ENCODE measurements at regions not wholly inside any gene's neighbourhood (a gene's known extent, or its start where the extent isn't known, plus 50 kb on each side); places are given as distances from the start of the nearest gene placed in this dataset.

GRCh38 chr11:33640730-33641371 is 59.8 kb downstream of the C11orf91 start:
- H3K36me3 ChIP-seq, result no peaks in the 10 kb centered on the region
- H3K4me3 ChIP-seq (ENCODE audit: low read depth in 1 of 2, low read length in 1 of 2), result no peak overlapping the region
- H3K9me3 ChIP-seq, result no peaks in the 10 kb centered on the region
- TF ChIP-seq CTCF (IDR thresholded peaks at IDR 0.05), result no peak
- no peak overlapping the region for H3K27ac ChIP-seq
- H3K4me1 ChIP-seq (ENCODE audit: control insufficient read depth in 1 of 2, insufficient read depth in 1 of 2, low read depth in 1 of 2, low read length in 1 of 2), result peaks cover 6 to 9% of the 10 kb centered on the region in 2 experiments
- H3K27me3 ChIP-seq, result peaks cover 51% of the 10 kb centered on the region

GRCh38 chr11:33638608-33639007 is 62.0 kb downstream of the C11orf91 start:
- Histone ChIP-seq H3K27ac (no peak overlapping the region), H3K36me3 (no peaks in the 10 kb centered on the region)
- no peak for TF ChIP-seq CTCF (IDR thresholded peaks at IDR 0.05)

GRCh38 chr11:33636104-33636503 is 64.5 kb downstream of the C11orf91 start:
- no peak for TF ChIP-seq CTCF (IDR thresholded peaks at IDR 0.05)
- Histone ChIP-seq H3K27me3 (peaks cover 25% of the 10 kb centered on the region), H3K4me1 (ENCODE audit: control insufficient read depth in 1 of 2, insufficient read depth in 1 of 2, low read depth in 1 of 2, low read length in 1 of 2) (peaks cover 15 to 21% of the 10 kb centered on the region in 2 experiments), H3K4me3 (ENCODE audit: low read depth in 1 of 2, low read length in 1 of 2) (no peak overlapping the region), H3K27ac (no peak overlapping the region), H3K9me3 (no peaks in the 10 kb centered on the region), H3K36me3 (no peaks in the 10 kb centered on the region)

More at GRCh38 chr11:33638608-33639007, 62.0 kb downstream of the C11orf91 start:
- Histone ChIP-seq H3K4me1 (ENCODE audit: control insufficient read depth in 1 of 2, insufficient read depth in 1 of 2, low read depth in 1 of 2, low read length in 1 of 2) (peaks cover 15 to 21% of the 10 kb centered on the region in 2 experiments), H3K4me3 (ENCODE audit: low read depth in 1 of 2, low read length in 1 of 2) (no peak overlapping the region), H3K27me3 (peaks cover 37% of the 10 kb centered on the region), H3K9me3 (no peaks in the 10 kb centered on the region)

- Histone ChIP-seq H3K27ac (no peak overlapping the region), H3K9me3 (no peaks in the 10 kb centered on the region), H3K4me3 (ENCODE audit: low read depth in 1 of 2, low read length in 1 of 2) (no peak overlapping the region), H3K27me3 (peaks cover 15% of the 10 kb centered on the region), H3K4me1 (ENCODE audit: control insufficient read depth in 1 of 2, insufficient read depth in 1 of 2, low read depth in 1 of 2, low read length in 1 of 2) (peaks cover 15 to 21% of the 10 kb centered on the region in 2 experiments), H3K36me3 (no peaks in the 10 kb centered on the region)
- no peak for TF ChIP-seq CTCF (IDR thresholded peaks at IDR 0.05)
Observed at GRCh38 chr11:33635161-33635560, 65.5 kb downstream of the C11orf91 start.

GRCh38 chr11:33634291-33634834 is 66.3 kb downstream of the C11orf91 start:
- no peak for TF ChIP-seq CTCF (IDR thresholded peaks at IDR 0.05)
- peaks cover 15 to 21% of the 10 kb centered on the region in 2 experiments for H3K4me1 ChIP-seq (ENCODE audit: control insufficient read depth in 1 of 2, insufficient read depth in 1 of 2, low read depth in 1 of 2, low read length in 1 of 2)
- no peak overlapping the region for H3K4me3 ChIP-seq (ENCODE audit: low read depth in 1 of 2, low read length in 1 of 2)
- H3K27ac ChIP-seq, result no peak overlapping the region
- no peaks in the 10 kb centered on the region for H3K36me3 ChIP-seq
- H3K9me3 ChIP-seq, result no peaks in the 10 kb centered on the region
- peaks cover 8% of the 10 kb centered on the region for H3K27me3 ChIP-seq
